ENCODE measurements at regions not wholly inside any gene's neighbourhood (a gene's known extent, or its start where the extent isn't known, plus 50 kb on each side); places are given as distances from the start of the nearest gene placed in this dataset.

DNA sequence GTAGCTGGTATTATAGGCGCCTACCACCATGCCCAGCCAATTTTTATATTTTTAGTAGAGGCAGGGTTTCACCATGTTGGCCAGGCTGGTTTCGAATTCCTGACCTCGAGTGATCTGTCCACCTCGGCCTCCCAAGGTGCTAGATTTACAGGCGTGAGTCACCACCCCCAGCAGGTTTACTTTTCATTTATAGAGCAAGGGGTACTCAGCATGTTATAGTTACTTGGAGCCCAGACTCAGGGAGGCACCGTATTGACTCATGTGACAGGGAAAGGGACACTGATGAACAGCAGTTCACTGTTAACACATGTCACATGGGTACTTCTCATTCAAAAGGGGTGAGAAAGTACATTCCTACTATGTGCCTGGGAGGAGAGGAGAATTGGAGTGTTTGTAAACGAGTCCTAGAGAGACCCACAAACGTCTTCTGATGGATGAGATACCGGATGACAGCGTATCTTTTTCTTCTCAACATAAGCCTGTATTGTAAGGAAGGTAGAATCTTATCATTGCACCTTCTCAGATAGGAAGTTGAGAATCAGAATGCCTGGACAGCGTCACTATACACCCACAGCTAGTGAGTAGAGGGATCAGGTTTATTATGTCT, 510.0 kb downstream of the USP25 start:
- Histone ChIP-seq H3K36me3 (no peaks in the 10 kb centered on the region), H3K4me1 (no peaks in the 10 kb centered on the region), H3K27ac (no peak overlapping the region), H3K9me3 (no peaks in the 10 kb centered on the region), H3K27me3 (no peaks in the 10 kb centered on the region), H3K4me3 (no peak overlapping the region)
- no peak for DNase-seq (ENCODE audit: low spot score)
- TF ChIP-seq, protein P1, sequence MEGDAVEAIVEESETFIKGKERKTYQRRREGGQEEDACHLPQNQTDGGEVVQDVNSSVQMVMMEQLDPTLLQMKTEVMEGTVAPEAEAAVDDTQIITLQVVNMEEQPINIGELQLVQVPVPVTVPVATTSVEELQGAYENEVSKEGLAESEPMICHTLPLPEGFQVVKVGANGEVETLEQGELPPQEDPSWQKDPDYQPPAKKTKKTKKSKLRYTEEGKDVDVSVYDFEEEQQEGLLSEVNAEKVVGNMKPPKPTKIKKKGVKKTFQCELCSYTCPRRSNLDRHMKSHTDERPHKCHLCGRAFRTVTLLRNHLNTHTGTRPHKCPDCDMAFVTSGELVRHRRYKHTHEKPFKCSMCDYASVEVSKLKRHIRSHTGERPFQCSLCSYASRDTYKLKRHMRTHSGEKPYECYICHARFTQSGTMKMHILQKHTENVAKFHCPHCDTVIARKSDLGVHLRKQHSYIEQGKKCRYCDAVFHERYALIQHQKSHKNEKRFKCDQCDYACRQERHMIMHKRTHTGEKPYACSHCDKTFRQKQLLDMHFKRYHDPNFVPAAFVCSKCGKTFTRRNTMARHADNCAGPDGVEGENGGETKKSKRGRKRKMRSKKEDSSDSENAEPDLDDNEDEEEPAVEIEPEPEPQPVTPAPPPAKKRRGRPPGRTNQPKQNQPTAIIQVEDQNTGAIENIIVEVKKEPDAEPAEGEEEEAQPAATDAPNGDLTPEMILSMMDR (IDR thresholded peaks at IDR 0.05): no peak

DNA sequence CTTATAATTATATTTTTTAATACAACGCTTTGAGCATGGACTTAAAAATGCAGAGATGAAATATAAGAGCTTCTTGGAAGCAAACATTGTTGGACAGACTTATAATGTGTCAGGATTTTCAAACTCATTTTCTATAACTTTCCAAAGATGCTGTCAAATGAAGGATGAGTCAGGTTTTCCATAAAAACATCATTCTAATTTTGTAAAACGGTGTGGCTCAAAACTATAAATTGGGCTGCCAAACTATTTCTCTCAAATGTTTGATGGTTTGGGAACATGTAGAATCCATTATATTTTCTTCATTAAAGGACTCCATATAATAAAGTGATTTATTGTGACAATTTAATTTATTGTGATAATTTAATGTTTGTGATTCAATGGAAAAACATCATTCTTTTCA, 511.2 kb downstream of the USP25 start:
- Histone ChIP-seq H3K27me3 (no peaks in the 10 kb centered on the region), H3K9me3 (no peaks in the 10 kb centered on the region), H3K27ac (no peak overlapping the region), H3K4me3 (no peak overlapping the region), H3K36me3 (no peaks in the 10 kb centered on the region), H3K4me1 (no peaks in the 10 kb centered on the region)
- TF ChIP-seq, protein P1 (IDR thresholded peaks at IDR 0.05): no peak
- DNase-seq (ENCODE audit: low spot score): no peak

DNA sequence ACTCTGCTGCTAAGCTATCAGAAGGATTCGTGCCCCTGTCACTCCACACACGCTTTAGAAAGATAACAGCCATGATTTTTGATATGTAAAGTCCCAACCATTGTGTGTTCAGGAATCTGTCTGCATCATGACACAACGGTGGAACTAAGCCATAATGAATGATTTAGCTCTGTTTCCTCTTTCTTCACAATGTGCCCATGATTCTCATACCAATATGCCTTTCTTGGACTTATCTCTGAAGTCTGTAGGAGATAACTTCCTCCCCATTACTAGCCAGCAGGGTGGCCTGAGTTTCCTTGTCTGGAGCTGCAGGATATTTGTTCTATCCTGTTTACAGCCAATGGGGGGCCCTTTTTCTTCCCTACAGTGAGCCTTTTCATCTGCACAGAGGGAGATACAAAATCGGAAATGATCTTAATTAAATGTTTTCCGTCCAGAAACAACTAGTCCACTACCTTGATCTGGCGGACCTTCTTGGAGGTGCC, 511.7 kb downstream of the USP25 start:
- Histone ChIP-seq H3K27me3 (no peaks in the 10 kb centered on the region), H3K4me1 (no peaks in the 10 kb centered on the region), H3K9me3 (no peaks in the 10 kb centered on the region), H3K4me3 (no peak overlapping the region), H3K36me3 (no peaks in the 10 kb centered on the region), H3K27ac (no peak overlapping the region)
- no peak for DNase-seq (ENCODE audit: low spot score)
- TF ChIP-seq, protein P1 (IDR thresholded peaks at IDR 0.05): no peak

DNA sequence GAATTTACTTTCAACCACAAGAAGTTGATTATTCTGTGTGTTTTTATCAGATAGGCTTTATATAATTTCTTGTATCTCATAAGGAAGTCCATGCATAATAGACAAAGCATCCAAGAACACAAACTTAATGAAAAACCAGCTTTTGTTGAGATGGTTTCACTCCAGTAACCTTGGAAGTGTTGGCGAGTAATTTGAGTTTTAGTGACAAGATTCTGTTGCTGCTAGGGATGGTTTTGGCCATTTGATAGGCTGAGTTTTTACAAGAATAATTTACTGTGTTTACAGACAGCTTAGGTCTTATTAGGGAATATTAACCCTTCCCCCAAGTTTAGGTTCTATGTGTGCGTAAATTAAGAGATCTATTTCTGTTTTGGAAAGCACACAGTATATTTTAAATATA, 513.6 kb downstream of the USP25 start:
- no peaks in the 10 kb centered on the region for H3K27me3 ChIP-seq
- no peak overlapping the region for H3K4me3 ChIP-seq
- no peaks in the 10 kb centered on the region for H3K36me3 ChIP-seq
- DNase-seq (ENCODE audit: low spot score): no peak
- TF ChIP-seq, protein P1 (IDR thresholded peaks at IDR 0.05): no peak
- H3K27ac ChIP-seq: no peak overlapping the region
- H3K4me1 ChIP-seq: no peaks in the 10 kb centered on the region
- no peaks in the 10 kb centered on the region for H3K9me3 ChIP-seq

DNA sequence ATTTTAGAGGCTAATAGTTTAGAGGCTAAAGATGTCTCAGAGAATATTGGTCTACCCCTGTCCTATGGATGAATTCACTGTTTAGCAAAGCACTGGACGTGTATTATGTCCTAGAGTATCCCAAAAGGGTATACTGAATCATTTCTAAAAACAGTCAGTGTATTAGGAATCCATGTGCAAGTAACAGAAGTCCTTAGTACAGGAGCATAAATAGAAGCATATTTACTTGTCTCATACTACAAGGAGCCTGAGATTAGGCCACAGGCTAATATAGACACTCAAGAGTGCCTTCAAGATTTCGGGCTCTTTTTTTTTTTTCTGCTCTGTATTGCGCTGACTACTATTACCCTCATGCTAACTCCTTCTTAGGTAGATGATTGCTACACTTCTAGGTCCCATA, 518.9 kb downstream of the USP25 start:
- no peak for DNase-seq (ENCODE audit: low spot score)
- no peak overlapping the region for H3K27ac ChIP-seq
- H3K4me3 ChIP-seq: no peak overlapping the region
- H3K27me3 ChIP-seq: no peaks in the 10 kb centered on the region
- no peaks in the 10 kb centered on the region for H3K4me1 ChIP-seq
- H3K9me3 ChIP-seq: no peaks in the 10 kb centered on the region
- TF ChIP-seq, protein P1 (IDR thresholded peaks at IDR 0.05): no peak
- H3K36me3 ChIP-seq: no peaks in the 10 kb centered on the region

DNA sequence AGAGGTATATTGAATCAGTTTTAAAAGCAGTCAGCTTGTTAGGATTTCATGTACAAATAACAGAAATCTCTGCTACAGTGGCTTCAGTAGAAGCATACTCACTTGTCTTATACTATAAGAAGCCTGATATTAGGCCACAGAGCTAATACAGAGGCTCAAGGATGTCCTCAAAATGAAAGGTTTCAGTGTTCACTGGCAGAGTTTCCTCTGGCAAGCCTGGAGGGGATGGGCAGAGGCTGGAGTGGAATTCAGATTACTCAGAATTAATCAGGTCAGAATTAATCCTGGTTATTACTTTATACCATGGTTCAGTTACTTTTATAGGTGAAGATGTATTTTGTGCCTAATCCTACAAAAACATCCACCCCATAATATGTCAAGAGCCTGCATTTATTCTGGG, 520.5 kb downstream of the USP25 start:
- Histone ChIP-seq H3K4me1 (no peaks in the 10 kb centered on the region), H3K27ac (no peak overlapping the region), H3K4me3 (no peak overlapping the region), H3K36me3 (no peaks in the 10 kb centered on the region), H3K27me3 (no peaks in the 10 kb centered on the region), H3K9me3 (no peaks in the 10 kb centered on the region)
- DNase-seq (ENCODE audit: low spot score): no peak
- TF ChIP-seq, protein P1 (IDR thresholded peaks at IDR 0.05): no peak
